WERI-Rb-1 (cell line): ENCODE measurements at regions not wholly inside any gene's neighbourhood (a gene's known extent, or its start where the extent isn't known, plus 50 kb on each side); places are given as distances from the start of the nearest gene placed in this dataset.
"Not testable (repeated sequence)": the region's sequence is repeated elsewhere in the genome, so short reads cannot be mapped to it uniquely, and the experiment has no call there.

Experiments used
- DNase-seq: peaks from one replicate; pipeline ENCODE4 v3.0.0-alpha.2; 2020
- H3K27ac ChIP-seq: fragments of 250-450 bp; sonication (Bioruptor Pico); 2 replicates; pipeline ENCODE4 v1.5.1; 2020; ENCODE audit warnings: mild to moderate bottlenecking, moderate library complexity
- H3K27me3 ChIP-seq: fragments of 250-450 bp; sonication (Bioruptor Pico); 2 replicates; pipeline ENCODE4 v1.5.1; 2021; ENCODE audit warnings: mild to moderate bottlenecking, low read depth, moderate library complexity; ENCODE audit not compliant: insufficient read depth, severe bottlenecking
- H3K36me3 ChIP-seq: fragments of 250-450 bp; sonication (Bioruptor Pico); 2 replicates; pipeline ENCODE4 v1.5.1; 2020; ENCODE audit warnings: mild to moderate bottlenecking, moderate library complexity
- H3K4me3 ChIP-seq: 2 replicates; pipeline ENCODE4 v1.5.1; 2011; ENCODE audit warnings: low read depth, mild to moderate bottlenecking, control low read depth, low read length
- H3K9me3 ChIP-seq: fragments of 250-450 bp; sonication (Bioruptor Pico); 2 replicates; pipeline ENCODE4 v1.5.1; 2021; ENCODE audit warnings: mild to moderate bottlenecking, moderate library complexity; ENCODE audit not compliant: severe bottlenecking
- CTCF ChIP-seq: IDR thresholded peaks from 2 replicates; pipeline ENCODE4 v1.5.1; 2011; ENCODE audit warnings: low read depth, mild to moderate bottlenecking, control low read depth, inconsistent platforms, low read length

- H3K27me3 ChIP-seq = no peaks in the 10 kb centered on the region
- H3K36me3 ChIP-seq = no peaks in the 10 kb centered on the region
- TF ChIP-seq CTCF = no peak
- no peak overlapping the region for H3K4me3 ChIP-seq
- no peaks in the 10 kb centered on the region for H3K9me3 ChIP-seq
- no peak overlapping the region for H3K27ac ChIP-seq
- no peak for DNase-seq
These were observed 100.8 kb upstream of the LYZL2 start for GRCh38 chr10:30730306-30730705.

- no peak overlapping the region for H3K27ac ChIP-seq
- no peak for TF ChIP-seq CTCF
- H3K27me3 ChIP-seq = no peaks in the 10 kb centered on the region
- H3K36me3 ChIP-seq = no peaks in the 10 kb centered on the region
- H3K9me3 ChIP-seq = no peaks in the 10 kb centered on the region
- no peak overlapping the region for H3K4me3 ChIP-seq
- DNase-seq = no peak
These were observed 99.2 kb upstream of the LYZL2 start for GRCh38 chr10:30728766-30729165.

GRCh38 chr10:30728127-30728526 is 98.6 kb upstream of the LYZL2 start:
- H3K27ac ChIP-seq = no peak overlapping the region

GRCh38 chr10:30727524-30727923 is 98.0 kb upstream of the LYZL2 start:
- H3K4me3 ChIP-seq = no peak overlapping the region
- no peaks in the 10 kb centered on the region for H3K36me3 ChIP-seq
- no peaks in the 10 kb centered on the region for H3K27me3 ChIP-seq
- no peak for TF ChIP-seq CTCF
- no peak for DNase-seq
- H3K27ac ChIP-seq = no peak overlapping the region
- H3K9me3 ChIP-seq = no peaks in the 10 kb centered on the region

More at GRCh38 chr10:30728127-30728526, 98.6 kb upstream of the LYZL2 start:
- Histone ChIP-seq H3K4me3 (no peak overlapping the region), H3K36me3 (no peaks in the 10 kb centered on the region), H3K27me3 (no peaks in the 10 kb centered on the region), H3K9me3 (no peaks in the 10 kb centered on the region)
- TF ChIP-seq CTCF = no peak
- no peak for DNase-seq

GRCh38 chr10:30726783-30727414 is 97.3 kb upstream of the LYZL2 start:
- not testable (repeated sequence) for H3K27me3 ChIP-seq, H3K4me3 ChIP-seq, H3K27ac ChIP-seq, H3K9me3 ChIP-seq, H3K36me3 ChIP-seq
- peak; percentile 68 for TF ChIP-seq CTCF
- peak; percentile 60 for DNase-seq

GRCh38 chr10:30725661-30726060 is 96.1 kb upstream of the LYZL2 start:
- H3K27me3 ChIP-seq = no peaks in the 10 kb centered on the region
- DNase-seq = no peak
- H3K36me3 ChIP-seq = no peaks in the 10 kb centered on the region
- H3K27ac ChIP-seq = no peak overlapping the region
- TF ChIP-seq CTCF = no peak
- no peak overlapping the region for H3K4me3 ChIP-seq
- no peaks in the 10 kb centered on the region for H3K9me3 ChIP-seq
